ELR (cell line): ENCODE measurements at regions not wholly inside any gene's neighbourhood (a gene's known extent, or its start where the extent isn't known, plus 50 kb on each side); places are given as distances from the start of the nearest gene placed in this dataset.

Experiments
- DNase-seq: peaks from one replicate; pipeline ENCODE4 v3.0.0-alpha.2; 2015; ENCODE audit warnings: low read depth

GRCh38 chr6:164294047-164294784 lies 879.7 kb downstream of the QKI start:
- DNase-seq: no peak

GRCh38 chr6:164291224-164291623 lies 876.7 kb downstream of the QKI start:
- DNase-seq: no peak

GRCh38 chr6:164290101-164290500 lies 875.6 kb downstream of the QKI start:
- DNase-seq: peak; percentile 1

DNA sequence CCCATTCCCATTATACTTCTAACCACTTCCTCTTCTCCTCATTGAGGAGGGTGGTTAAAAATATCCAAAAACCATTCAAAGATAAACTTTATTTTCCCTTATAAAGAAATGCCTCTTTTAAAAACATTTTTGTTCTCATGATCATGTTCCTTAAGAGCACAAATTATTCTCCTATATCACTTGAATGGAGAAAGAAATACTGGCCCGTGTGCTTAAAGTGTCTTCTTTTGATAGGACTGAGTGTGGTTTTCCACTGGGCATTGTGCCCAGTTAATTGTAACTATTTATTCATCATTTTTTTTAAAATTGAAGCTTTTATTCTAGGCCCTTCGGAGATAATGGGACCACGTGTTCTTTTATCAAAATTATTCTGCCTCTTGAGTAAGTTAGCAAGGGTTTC lies 871.5 kb downstream of the QKI start:
- DNase-seq: no peak

DNA sequence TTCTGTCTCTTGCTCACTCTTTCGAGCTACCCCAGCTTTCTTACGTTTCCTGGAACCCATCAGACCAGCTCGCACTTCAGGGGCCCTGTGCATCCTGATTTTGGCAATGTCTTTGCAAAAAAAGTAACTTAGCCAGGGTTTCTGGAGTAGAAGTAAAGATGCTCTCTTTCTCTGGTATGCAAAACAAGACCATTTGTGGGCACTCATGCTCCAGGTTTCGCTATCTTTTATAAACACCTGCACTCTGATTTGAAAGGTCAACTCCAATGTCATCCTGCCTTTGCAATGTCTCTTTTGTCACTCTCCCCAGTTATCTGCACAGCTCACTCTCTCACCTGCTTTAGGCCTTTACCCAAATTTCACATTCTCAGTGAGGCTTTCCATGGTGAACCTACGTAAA lies 869.1 kb downstream of the QKI start:
- no peak for DNase-seq

- no peak for DNase-seq
Measured at GRCh38 chr6:164276211-164276610, 861.7 kb downstream of the QKI start.

GRCh38 chr6:164275773-164276172 lies 861.3 kb downstream of the QKI start:
- no peak for DNase-seq

GRCh38 chr6:164274493-164274892 lies 860.0 kb downstream of the QKI start:
- DNase-seq: no peak

DNA sequence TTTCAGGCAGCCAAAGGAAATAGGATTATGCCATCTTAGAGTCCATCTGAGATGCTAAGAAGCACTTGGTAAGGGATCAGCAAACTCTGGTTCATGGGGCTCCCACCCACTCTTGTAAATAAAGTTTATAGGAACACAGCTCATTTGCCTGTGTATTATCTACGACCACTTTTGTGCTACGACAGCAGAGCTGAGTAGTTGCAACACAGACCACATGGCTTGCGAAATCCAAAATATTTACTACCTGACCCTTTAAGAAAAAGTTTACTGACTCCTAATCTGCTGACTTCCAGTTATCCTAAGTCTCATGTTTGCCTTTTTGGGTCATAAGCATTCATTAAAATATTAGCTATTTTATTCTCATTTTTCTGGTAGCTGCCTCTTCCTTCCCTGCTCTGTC lies 859.0 kb downstream of the QKI start:
- DNase-seq: no peak

DNA sequence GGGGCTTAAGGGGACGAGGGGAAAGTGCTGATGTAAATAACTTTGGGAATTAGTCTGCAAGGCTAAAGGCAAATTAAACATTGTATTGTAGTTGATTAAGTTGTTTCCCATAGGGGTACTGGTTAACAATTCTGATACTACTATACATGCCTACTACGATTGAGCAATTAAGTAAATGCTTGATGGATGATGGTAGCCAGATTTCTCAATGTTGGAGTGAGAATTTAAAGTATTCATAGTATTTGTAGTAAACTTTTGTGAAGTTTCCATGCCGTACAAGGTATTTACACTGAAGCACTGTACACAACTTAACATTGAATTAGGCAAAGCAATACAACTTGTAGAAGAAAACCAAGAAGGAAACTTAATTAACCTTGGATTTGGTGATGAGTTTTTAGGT lies 852.3 kb downstream of the QKI start:
- no peak for DNase-seq

- DNase-seq: no peak
Measured at GRCh38 chr6:164262348-164262747, 847.8 kb downstream of the QKI start.

GRCh38 chr6:164258421-164258820 lies 843.9 kb downstream of the QKI start:
- no peak for DNase-seq

- no peak for DNase-seq
Measured at GRCh38 chr6:164252948-164253347, 838.4 kb downstream of the QKI start.

- DNase-seq: no peak
Measured at GRCh38 chr6:164252291-164252690, 837.8 kb downstream of the QKI start.

DNA sequence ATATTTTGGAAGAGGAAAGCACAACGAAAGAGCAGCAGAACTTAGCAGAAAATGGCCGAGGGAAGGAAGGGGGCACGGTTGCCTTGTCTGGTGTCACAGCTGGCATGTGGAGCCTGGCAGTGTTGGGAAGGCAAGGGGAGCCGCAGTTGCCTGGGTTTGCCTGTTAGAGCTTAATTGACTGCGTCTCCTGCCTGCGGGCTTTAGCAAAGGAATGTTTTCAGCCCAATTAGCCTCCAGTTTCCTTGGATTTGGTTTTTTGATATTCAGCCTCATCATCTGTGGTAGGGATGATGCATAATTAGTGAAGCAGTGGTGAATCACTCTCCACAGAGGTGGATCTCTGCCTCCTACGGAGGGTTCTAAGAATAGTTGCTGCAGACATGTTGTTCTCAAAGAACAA lies 832.6 kb downstream of the QKI start:
- peak; percentile 13 for DNase-seq

- no peak for DNase-seq
Measured at GRCh38 chr6:164246082-164246481, 831.6 kb downstream of the QKI start.

DNA sequence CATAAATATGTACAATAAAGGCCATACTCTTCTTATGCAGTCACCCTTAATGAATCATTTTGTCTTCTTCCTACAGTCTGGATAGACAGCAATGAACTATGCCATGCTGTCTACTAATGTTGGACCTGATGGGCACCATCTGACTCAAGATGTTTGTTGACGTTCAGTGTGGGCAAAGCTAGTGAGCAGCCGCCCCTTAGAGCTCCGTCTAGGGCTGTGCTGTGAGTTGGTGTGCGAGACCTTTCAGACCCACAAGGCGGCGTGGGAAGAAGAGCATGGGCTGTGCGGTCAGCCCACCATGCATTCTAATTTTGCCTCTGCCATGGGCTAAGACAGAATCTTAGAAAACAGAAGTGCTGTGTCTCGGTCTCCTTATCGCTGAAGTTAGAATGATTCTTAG lies 829.4 kb downstream of the QKI start:
- DNase-seq: no peak

GRCh38 chr6:164243012-164243610 lies 828.6 kb downstream of the QKI start:
- no peak for DNase-seq

DNA sequence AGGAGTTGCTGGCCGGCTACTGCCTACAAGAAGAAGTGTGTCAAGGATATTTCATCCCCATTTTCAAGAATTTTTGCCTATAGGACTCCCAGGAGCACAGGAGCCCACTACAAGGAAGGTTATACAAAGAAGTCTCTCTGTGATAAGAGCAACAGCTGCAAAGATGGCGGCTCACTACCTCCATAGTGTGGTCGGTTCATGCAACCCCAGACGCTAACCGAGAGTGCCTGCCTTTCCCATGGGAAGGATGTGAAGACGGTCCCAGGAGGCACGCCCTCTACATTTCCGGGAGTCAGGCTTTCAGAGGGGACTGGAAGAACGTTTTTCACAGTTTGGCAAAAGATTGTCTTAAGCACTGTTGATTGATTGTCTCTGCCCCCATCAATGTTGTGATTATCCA lies 816.3 kb downstream of the QKI start:
- DNase-seq: no peak

DNA sequence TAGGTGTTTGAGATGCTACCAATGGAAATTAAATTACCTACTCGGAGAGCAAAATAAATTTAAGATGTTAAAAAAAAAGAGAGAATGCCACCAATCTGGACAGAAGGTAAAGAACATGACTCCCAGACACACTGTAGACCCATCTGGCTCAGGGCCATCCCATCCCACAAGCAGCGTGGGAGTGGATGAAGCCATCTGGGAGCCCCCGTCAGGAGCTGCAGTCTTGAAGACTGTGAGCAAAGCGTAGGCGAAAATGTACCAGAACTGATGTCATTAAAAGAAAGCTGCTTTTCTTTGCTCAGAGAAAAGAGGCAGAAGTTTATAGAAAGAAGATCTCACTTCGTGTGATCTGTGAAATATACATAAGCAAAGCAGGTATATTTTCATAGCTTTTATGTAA lies 815.7 kb downstream of the QKI start:
- no peak for DNase-seq

GRCh38 chr6:164229716-164230115 lies 815.2 kb downstream of the QKI start:
- DNase-seq: no peak

DNA sequence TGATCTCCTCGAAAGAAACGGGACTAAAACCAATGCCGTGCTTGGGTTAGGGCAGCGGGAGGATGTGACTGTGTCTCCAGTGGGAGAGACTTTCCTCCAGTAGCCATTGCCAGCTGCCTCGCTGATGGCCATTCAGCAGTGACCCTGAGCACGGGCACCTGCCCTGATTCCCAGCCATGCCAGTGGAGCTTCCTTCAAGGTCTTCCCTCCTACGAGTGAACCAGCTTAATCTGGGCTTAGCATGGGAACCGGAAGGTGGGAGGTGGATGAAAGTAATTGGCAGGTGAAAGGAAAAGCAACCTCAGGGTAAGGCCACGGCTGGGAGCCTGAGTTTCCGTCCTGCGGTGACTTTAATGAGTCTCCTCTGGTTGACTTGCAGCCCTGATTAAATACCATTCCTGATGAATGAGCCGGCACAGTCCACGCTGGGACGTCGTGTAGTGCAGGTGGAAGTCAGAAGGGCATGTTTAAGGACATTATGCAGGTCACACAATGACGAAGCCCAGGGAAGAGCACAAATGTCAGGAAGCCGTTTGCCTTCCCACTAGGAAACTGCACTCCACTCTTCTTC lies 813.5 kb downstream of the QKI start:
- no peak for DNase-seq

- DNase-seq: no peak
Measured at GRCh38 chr6:164216839-164217238, 802.3 kb downstream of the QKI start.

DNA sequence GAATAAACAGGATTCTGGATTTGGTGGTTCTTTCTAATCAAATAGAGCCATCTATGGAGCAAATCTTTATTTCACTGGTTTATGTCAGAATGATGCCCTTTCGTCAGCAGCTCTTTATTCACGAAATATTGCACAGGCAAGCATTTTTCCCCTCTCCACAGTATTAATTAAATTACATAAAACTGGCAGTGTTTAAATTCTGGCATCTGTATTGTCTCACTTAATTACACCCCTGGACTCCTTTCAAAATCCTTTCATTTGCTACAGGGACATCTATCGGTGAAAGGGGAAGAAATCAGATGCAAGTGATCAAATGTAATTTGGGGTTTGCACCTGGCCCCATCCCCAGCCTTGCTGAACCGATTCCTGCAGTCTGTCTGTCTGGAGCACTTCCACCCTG lies 801.9 kb downstream of the QKI start:
- no peak for DNase-seq
